ENCODE measurements at regions not wholly inside any gene's neighbourhood (a gene's known extent, or its start where the extent isn't known, plus 50 kb on each side); places are given as distances from the start of the nearest gene placed in this dataset.

DNA sequence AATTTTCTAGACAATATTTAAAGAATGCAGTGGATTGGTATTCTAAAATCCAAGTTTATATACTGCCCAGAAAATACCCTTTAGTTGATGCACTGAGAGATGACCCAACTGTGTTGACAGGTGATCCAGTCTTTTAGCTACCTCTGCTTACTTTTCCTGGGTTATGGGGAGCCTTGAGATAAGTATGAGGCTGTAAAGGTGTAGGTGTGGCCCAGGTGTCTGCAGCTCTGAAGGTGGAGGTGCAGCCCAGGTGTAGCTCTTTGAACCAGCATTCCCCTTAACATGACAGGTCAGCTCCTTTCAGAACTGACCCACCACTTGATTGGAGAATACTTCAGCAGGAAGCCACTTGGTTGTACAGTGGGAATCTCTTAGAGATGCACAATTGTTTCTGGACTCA is 62.3 kb upstream of the ACSL3 start:
- no peak for DNase-seq

DNA sequence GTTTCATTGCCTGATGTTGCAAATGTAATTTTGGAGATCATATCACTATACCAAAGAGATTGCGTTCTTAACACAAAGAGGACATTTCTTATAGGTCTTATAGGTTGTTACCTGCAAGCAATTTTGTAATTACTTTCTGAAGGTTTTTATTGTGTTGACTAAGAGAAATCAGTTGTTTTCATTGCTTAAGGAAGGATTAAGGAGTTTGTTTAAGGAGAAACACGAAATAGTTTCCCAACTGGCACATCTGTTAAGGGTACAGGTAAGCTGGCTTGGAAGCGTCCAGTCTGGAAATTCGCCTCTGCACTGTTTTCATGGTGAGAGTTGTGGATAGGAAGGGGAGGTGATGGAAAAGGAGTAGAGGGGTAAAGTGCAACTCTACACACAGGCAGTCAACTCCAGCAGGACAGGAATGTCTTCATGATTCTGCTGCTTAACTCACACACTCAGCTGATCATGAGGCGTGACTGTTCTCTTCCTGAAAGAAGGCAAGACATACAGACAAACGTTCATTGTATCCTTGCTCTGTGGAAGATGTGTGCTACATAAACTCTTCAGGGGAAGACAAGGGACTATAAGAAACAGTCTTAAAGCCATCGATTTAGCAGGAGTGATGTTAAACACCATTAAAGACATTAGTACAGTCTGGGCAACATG is 61.4 kb upstream of the ACSL3 start:
- no peak for DNase-seq

DNA sequence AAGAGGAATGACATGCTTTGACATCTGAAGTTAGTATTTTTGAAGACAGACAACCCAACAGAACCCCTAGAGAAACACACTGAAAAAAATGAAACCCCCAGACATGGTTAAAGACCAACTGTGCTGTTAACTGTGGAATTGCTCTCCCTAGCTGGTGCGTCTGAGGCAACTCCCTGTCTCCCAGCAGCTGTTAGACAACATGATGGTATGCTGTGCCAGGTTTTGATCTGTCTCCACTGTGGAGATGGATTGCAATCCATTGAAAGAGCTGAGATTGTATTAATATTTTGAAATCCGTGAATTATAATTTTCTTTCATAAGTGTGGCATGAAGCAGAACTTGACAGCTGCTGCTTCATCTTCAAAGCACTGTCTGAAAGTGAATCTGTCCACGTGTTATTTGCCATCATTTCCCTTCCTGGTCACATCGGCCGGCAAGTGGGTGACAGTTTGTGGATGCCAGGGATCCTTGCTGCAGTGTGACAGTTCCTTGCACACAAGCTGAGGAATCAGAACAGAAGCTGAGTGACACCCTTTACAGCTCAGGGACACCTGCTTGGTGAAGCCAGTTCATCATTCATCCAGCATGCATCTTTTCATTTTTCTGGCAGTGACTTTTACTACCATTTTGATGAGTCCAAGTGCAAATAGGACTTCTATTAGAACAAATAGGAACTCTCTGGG is 58.2 kb upstream of the ACSL3 start:
- no peak for DNase-seq

- no peak for DNase-seq
Measured at GRCh38 chr2:222804351-222804750, 56.5 kb upstream of the ACSL3 start.

- no peak for DNase-seq
Measured at GRCh38 chr2:222805591-222806304, 55.1 kb upstream of the ACSL3 start.

DNA sequence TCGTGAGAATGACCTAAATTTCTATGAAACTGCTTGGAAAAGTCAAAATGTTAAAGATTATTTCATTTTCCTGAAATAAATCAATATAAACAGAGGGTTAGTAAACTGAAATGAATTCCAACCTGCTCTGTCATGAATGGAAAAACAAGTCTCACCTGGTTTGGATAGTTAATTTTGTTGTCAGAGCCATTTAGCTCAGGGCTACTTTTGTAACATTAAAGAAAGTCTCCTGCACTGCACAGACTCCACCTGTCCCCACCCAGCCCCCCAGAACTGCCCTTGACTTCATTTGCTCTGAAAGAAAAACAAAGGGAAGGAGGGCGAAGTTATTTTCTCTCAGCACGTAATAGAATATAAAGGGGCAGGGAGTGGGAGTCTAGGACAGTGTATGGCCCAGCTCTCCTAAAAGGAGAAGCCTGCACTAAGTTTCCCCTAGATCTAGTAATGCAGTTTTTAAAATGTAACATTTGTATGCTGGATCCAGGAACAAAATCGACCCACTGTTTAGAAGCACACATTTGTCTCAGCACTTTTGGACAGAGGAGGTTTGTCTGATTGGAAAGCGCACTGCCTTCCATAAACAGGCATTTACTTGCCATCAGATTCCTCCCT is 54.2 kb upstream of the ACSL3 start:
- no peak for DNase-seq

- no peak for DNase-seq
Measured at GRCh38 chr2:222807431-222807830, 53.4 kb upstream of the ACSL3 start.

- DNase-seq: no peak
Measured at GRCh38 chr2:222809582-222809981, 51.3 kb upstream of the ACSL3 start.

DNA sequence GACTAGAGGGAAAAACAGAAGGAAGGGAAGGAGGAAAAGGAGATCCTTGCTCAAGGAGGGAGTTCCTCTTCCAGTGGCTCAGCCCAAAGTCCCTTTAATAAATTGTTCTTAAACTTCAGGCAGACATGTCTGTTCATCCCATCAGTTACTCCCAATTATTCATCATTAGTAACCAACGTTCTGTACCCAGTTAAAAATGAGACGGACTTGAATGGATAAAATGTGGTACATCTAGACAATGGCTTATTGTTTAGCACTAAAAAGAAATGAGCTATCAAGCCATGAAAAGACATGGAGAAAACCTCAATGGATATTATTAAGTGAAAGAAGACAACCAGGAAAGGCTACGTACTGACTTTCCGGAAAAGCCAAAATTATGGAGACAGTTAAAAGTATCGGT is 50.8 kb upstream of the ACSL3 start:
- no peak for DNase-seq
